ENCODE measurements at regions not wholly inside any gene's neighbourhood (a gene's known extent, or its start where the extent isn't known, plus 50 kb on each side); places are given as distances from the start of the nearest gene placed in this dataset.

DNA sequence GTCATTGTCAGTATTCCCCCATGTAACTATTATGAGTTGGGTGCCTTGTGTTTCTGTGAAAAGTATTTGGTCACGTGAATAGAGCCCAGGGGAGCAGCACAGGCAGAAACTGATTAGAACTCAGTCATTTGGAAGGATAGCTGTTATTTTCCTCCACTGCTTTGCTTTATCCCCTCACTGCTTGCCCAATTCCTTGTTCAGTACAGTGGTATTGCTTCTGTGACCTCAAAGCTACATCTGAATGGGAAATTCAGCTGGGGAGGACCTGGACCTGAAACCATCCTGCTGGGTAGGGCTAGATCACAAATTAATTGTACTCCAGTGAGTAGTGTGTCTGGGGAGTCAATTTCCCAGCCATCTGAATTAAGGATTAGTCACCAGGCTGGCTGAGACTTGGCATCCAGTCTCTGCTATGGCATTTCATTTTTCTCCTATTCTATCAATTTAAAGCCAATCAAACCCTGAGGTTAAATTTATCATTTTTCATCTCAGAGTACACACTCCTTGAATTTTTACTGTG is 1231.6 kb upstream of the GYPC start:
- no peak for DNase-seq (ENCODE audit: extremely low read depth in 1 of 11, low read depth in 9 of 11, low spot score in 4 of 11)

DNA sequence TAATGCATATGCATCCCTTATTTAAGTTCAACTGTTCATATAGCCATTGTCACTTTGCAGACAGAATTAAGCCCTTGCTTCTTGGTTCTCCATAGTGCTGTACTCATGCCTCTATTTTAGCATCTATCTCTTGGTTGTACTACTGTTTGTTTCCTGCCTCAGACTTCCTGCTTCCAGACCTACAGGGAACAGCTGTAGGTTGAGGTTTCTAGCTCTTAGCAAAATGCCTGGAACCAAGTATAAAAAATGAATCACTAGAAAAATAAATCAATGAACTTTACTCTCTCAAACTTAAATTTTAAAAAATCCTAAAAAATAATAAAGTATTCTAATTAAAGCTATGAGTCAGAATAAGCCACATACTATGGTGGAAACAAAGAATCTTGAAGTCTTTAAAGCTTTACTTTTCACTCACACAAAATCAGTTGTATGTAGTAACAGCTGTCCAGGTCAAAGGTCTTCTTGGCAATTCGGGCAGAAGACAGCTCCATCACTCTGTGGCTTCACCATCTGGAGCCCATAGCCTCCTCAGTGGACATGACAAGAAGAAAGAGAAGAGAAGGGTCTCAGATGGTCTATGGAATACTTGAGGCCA is 1228.1 kb upstream of the GYPC start:
- DNase-seq (ENCODE audit: extremely low read depth in 1 of 11, low read depth in 9 of 11, low spot score in 4 of 11): no peak

DNA sequence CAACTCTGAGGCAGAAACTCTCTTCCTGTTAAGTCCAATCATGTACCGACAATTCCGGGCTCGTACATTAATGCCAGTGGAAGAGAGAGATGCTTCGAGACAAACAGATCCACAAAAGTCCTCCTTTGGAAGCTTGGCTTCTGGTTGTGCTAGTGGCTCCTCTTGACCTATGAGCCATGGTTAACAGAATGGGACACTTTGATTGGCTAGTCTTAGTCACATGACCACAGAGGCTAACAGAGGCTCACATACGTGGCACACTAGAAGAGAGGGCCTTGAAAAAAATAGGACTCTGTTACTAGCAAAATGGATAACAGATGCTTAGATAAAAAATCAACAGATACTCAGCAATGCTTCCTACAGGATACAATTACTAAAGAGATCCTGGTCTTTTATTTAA is 1211.9 kb upstream of the GYPC start:
- DNase-seq (ENCODE audit: extremely low read depth in 1 of 11, low read depth in 9 of 11, low spot score in 4 of 11): no peak

DNA sequence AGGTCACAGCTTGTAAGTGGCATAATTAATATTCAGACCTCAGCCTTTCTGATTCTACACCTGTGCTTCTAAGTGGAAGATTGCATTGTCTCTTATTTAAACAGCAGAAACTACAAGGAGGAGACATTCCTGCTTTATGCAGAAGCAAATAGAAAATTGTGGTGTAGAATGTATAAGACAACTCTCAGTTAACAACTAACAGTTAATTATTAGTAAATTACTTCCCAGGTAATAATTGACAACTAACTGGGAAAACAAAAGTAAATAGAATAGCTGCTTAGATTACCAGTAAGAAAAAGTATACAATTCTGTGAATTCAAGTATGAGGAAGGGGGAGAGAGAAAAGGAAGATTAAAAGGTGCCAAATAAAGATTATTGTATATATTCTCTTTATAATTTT is 1210.5 kb upstream of the GYPC start:
- no peak for DNase-seq (ENCODE audit: extremely low read depth in 1 of 11, low read depth in 9 of 11, low spot score in 4 of 11)

DNA sequence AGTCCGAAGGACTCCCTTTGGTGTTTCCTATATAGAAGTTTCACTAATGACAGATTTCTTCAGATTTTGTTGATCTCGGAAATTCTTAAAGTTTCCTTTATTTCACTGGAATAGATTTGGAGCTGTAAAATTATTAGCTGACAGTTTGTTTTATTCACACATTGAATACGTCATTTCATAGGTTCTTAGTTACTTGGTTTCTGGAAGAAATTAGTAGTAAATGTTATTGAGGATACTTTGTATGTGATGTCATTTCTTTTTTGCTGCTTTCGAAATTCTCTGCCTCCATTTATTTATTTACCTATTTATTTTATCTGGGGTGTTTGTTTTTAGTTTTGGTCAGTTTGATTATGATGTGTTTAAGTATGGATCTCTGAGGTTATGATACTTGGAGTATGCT is 1205.9 kb upstream of the GYPC start:
- DNase-seq (ENCODE audit: extremely low read depth in 1 of 11, low read depth in 9 of 11, low spot score in 4 of 11): no peak

DNA sequence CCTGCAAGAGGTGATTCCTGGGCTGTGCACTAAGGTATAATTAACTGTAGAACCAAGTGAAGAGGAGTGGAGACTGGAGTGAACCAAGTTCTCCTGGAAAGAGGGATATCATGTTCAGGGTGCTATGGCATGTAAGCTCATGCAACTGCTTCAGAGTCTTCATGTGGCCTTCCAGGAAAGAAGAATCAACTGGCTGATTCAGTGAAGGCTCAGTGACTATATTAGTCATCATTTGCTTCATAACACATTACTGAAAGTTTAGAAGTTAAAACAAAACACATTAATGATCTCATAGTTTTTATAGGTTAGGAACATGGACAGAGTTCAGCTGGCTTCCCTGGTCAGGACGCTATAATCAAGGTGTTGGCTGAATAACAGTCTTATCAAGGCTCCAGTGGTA is 1200.8 kb upstream of the GYPC start:
- DNase-seq (ENCODE audit: extremely low read depth in 1 of 11, low read depth in 9 of 11, low spot score in 4 of 11): no peak

DNA sequence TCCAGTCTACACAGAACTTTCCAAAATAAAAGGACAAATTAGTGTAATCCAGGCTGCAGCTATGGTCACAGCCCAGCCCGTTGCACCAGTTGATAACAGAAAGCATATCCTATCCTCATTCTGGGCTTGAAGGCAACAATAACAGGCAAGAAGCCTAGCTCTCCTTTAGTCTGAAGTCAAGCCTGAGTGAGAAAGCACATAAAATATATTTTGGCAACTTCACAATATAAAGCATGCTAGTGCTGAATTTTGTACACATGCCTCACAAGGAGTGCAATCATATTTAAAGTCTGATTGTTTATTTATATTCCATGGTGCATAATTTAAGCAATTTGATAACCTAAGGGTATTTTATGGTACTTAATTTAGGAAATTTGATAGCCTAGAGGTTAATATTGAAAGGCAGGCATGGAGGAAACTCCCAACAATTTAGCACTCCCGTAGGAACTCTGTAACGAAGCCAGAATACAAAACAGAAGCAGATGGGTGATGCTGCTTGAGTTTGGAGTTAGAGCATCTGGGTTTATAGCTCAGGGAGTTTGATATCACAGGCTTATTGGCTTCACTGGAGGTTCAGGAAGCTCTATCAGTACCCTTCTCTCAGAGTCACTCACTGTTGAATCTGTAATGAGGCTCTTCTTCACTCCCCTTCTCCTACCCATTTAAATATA is 1199.1 kb upstream of the GYPC start:
- peak in 1 of 11 donors; percentile 1 for DNase-seq (ENCODE audit: extremely low read depth in 1 of 11, low read depth in 9 of 11, low spot score in 4 of 11)

DNA sequence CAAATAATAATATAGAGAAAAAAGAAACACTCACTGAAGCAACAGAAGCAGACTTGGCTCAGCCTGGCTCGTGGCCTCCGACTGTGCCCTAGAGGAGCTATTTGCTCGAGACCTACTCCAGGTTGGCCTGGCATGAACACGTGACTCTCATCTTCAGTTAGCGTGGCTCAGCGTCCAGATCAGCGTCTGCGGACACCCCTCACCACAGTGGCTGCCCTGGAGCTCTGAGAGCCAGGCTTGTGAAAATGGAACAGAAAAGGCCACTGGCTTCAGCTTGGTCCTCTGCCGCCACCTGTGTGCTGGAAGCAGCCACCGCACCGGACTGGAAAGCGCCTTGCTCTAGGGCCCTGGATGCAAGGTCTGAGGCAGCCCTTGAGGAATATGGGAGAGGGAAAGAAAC is 1184.0 kb upstream of the GYPC start:
- DNase-seq (ENCODE audit: extremely low read depth in 1 of 11, low read depth in 9 of 11, low spot score in 4 of 11): peak in 1 of 11 donors; percentile 1

DNA sequence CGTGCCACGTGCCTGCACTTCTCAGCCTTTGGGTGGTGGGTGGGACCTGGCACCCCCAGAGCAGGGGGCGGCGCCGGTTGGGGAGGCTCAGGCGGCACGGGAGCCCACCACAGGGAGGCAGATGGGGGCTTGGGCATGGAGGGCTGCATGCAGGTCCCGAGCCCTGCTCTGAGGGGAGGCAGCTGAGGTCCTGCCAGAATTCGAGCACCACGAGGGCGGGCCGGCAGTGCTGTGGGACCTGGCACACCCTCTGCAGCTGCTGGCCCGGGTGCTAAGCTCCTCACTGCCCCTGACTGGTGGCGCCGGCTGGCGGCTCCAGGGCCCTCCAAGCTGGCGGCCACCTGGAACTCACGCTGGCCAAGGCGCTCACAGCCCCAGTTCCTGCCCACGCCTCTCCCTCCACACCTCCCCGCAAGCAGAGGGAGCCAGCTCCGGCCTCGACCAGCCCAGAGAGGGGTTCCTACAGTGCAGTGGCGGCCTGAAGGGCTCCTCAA is 1176.8 kb upstream of the GYPC start:
- no peak for DNase-seq (ENCODE audit: extremely low read depth in 1 of 11, low read depth in 9 of 11, low spot score in 4 of 11)

DNA sequence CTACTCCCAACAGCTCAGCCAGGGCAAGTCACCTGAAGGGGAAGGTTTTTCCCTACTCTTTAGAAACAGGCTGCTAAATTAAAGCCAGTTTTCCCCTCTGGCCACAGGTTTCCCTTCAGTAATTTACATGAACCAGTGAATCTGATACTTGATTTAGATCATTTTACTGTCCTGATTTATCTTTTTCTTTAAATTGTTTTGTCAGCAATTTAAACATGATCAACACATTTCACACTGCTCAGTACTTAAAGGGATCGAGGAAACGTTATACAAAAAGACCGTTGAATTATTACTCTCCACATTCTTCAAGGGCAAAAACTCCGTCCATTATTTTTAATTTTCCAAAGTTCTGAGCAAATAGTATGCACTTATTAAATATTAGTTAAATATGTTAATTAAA is 1165.7 kb upstream of the GYPC start:
- DNase-seq (ENCODE audit: extremely low read depth in 1 of 11, low read depth in 9 of 11, low spot score in 4 of 11): no peak

DNA sequence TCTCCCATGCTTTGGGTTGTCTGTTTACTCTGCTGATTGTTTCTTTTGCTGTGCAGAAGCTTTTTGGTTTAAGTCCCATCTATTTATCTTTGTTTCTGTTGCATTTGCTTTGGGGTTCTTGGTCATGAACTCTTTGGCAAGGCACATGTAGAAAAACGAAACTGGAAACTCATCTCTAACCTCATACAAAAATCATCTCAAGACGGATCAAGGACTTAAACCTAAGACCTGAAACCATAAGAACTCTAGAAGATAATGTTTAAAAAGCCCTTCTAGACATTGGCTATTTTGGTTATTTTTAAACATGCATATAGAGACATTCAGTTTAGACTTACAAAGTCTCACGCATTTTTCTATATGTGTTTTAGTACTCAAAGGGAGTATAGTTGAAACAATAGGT is 1164.3 kb upstream of the GYPC start:
- no peak for DNase-seq (ENCODE audit: extremely low read depth in 1 of 11, low read depth in 9 of 11, low spot score in 4 of 11)

DNA sequence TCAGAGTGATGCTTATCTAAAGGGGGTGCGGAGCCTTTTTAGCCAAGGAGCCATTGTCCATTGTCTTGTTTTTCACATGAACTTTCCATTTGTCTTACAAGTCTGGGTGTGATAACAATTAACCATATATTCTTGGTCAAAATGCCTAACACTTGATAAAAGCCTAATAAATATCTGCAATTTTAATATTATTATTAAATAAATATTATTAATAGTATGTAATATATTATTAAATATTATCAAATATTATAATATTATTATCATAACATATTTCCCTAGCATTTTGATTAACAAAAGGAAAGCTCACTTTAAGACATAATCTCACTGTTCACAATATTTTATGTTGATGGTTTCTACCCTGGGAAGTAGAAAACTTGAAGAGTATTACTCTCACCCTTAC is 1143.6 kb upstream of the GYPC start:
- no peak for DNase-seq (ENCODE audit: extremely low read depth in 1 of 11, low read depth in 9 of 11, low spot score in 4 of 11)

DNA sequence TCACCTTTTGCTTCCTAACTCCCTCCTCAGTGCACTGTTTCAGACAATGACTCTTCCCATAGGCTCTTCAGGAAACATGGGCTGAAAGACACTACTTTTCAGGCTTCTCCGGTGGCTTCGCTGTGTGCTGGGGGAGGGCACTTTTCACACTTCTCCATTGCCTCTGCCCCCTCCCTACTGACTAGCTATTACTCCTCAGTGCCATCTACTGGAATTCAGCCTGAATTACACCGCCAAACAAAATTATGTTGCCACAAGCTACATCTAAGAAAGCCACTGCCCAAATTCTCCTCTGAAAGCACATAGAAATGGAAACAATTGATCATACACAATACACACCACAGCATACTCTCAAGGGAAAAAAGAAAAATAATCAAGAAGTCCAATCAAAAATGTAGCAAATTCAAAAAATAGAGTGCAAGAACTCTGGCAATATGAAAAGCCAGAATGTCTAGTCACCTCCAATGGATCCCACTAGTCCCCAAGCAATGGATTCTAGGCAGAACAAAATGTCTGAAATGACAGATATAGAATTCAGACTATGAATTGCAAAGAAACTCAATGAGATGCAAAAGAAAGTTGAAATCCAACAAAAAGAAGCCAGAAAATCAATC is 1139.4 kb upstream of the GYPC start:
- no peak for DNase-seq (ENCODE audit: extremely low read depth in 1 of 11, low read depth in 9 of 11, low spot score in 4 of 11)

DNA sequence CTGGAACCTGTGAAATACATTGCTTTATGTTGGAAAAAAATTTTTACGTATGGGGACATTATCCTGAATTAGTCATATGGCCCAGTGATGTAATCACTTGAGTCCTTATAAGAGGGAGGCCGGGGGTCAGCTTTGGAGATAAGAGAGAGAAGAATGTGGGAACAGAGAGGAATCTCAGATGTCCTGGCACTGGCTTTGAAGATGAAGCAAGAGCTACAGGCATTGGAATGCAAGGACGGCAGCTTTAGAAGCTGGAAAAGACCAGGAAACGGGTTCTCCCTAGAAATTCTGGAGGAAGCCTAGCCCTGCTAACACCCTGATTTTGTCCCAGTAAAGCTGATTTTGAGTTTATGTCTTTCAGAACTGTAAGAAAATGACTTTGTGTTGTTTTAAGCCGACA is 1129.9 kb upstream of the GYPC start:
- no peak for DNase-seq (ENCODE audit: extremely low read depth in 1 of 11, low read depth in 9 of 11, low spot score in 4 of 11)

DNA sequence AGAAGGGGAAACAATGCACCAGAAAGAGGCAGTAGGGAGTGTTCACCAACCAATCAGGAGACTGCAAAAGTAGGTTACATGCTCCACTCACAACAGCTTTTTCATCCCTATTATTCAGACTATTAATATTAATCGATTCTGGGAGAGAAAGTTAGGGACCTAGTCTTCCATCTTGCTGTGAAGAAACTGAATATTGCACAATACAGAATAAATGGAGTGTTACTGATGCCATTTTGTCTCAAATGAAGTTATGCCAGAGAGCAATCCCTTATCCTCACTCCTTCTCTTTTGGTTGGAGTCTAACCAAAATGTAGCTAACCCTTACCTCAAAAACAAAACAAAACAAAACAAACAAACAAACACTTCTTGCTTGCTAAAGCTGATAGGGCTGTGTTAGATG is 1120.9 kb upstream of the GYPC start:
- no peak for DNase-seq (ENCODE audit: extremely low read depth in 1 of 11, low read depth in 9 of 11, low spot score in 4 of 11)

DNA sequence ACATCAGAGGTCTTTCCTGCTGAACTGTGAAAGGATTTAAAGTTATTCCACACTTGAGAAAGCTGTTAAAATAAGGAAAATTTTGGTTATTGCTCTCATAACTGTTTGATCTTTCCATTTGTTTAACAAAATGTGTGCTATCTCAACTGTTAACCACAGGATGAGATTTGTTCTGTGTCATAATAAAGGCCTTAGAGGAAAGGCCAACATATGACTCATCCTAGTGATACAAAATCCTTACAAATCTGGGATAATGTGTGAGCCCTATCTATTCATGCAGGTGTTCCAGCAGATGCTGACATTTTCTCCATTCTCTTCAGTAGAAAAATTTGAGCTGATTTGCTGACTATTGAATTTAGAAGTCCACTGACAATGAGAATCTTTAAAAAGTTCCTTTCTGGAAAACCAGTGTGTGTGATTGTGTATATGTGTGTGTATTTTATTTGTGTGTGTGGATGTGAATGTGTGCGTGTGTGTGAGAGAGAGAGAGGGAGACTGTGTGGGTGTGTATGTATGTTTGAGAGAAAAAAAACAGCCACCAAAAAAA is 1111.9 kb upstream of the GYPC start:
- DNase-seq (ENCODE audit: extremely low read depth in 1 of 11, low read depth in 9 of 11, low spot score in 4 of 11): no peak

DNA sequence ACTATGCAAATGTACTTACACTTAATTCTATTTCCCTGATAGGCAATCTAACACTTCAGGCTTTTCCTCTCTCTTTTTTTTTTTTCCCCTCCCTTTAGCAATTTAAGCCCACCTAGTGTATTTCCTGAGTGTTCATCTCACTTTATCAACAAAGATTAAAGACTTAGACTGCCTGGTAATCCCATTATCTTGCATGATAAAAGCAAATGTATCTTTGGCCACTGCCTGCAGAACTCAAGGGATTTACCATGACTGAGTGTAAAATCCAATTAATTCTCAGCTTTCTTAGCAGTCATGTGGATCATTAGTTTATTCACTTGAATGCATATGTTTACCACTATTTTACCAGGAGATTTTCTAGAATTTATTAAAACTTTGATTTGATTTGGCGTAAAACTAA is 1102.2 kb upstream of the GYPC start:
- no peak for DNase-seq (ENCODE audit: extremely low read depth in 1 of 11, low read depth in 9 of 11, low spot score in 4 of 11)

DNA sequence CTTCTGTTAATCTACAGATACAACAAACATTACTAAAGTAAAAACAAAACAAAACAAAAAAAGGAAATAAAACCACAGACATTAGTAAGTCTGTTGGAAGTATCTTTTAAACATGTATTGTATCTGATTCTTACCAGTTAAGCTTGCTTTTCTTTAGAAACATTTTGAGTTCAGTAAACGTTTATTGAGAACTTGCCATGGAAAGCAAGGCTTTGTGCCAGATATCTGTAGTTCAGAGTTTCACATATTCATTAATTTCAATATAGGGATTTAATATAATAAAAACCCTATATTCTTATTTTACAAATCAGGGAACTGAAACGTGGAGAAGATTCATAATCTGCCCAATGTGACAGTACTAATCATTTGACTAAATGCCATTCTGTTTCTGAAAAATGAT is 1101.0 kb upstream of the GYPC start:
- no peak for DNase-seq (ENCODE audit: extremely low read depth in 1 of 11, low read depth in 9 of 11, low spot score in 4 of 11)

DNA sequence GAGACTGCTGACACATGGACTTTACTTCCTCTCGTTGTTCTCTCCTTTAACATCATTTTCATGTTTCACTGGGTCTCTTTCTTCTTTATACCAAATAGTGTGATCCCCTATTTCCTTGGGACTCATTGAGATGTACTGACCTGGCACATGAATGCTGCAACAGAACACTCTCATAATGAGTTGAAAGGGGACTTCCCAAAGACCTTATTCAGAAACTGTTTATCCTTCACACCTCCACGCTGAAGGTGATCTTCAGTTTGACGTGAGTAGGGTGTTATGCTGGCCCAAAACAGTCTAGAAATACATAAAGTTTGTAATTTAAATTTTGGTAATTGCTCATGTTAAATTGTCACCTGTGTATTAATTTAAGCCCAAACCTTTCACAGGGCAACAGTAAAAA is 1096.8 kb upstream of the GYPC start:
- no peak for DNase-seq (ENCODE audit: extremely low read depth in 1 of 11, low read depth in 9 of 11, low spot score in 4 of 11)

DNA sequence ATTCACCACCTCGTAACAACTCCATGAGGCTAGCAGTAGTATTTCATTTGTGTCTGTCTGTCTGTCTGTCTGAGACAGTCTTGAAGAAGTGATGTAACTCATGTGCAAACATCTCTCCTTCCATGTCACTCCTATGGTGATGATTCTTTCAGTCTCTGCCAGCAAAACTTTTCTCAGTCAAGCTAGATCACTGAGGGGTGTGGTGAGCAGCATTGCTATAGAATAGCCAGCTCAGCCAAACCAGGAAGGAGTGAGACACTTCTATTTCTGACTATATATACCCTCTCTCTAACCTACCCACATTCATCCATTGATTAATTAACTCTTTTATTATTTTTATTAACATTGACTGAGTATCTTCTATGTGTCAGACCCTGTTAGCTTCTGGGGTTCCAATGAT is 1095.1 kb upstream of the GYPC start:
- DNase-seq (ENCODE audit: extremely low read depth in 1 of 11, low read depth in 9 of 11, low spot score in 4 of 11): no peak
